ENCODE measurements at regions not wholly inside any gene's neighbourhood (a gene's known extent, or its start where the extent isn't known, plus 50 kb on each side); places are given as distances from the start of the nearest gene placed in this dataset.

DNA sequence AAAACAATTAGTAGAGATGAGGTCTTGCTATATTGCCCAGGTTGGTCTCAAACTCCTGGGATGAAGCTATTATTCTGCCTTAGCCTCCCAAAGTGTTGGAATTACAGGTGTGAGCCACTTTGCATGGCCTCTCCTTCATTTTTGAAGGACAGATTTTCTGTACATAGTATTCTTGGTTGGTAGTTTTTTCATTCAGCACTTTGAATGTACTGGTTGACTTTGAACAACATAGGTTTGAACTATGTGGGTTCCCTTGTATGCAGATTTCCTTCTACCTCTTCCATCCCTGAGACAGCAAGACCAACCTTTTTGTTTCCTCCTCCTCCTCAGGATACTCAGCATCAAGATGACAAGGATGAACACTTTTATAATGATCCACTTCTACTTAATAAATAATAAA is 436.4 kb downstream of the QKI start:
- DNase-seq = no peak
- intact Hi-C loops (cut with DNase I) = no loop called here

DNA sequence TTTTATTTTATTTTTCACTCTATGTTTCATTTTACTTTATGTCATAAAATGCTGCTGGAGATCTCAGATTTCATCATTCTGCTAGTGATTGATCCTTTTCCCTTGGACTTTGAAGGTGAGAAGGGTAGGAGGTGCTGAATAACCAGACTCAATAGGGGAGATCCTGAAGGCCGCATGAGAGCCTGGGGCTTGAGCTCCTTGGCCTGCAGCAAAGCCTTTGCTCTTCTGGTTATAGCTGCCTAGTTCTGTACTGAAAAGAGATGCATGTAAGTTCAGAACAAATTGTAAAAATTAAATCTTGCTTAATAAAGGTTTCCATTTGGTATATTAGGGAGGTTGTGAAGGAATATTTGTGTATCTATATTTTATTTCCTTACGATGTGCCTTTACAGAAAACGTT is 430.2 kb downstream of the QKI start:
- intact Hi-C loops (cut with DNase I) = no loop called here

DNA sequence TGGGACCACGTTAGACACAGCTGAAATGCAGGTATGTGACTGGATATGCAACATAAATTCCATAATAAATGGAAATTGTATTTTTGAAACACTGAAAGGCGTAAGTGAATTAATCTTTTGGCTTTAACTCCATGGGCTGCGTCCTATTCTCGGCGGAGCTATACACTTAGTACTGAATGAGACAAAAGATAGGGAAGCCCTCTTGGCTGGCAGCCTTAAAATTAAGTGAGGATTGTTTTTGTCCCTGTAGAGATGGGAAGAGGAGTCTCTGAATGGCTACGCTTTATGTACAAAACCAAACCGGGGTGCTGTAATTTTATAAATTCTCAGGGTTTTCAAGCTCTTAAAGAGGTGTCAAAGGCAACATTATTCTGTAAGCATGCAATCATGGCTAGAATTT is 429.8 kb downstream of the QKI start:
- intact Hi-C loops (cut with DNase I) = no loop called here
- DNase-seq = no peak

More for the DNA sequence above, 430.2 kb downstream of the QKI start:
- no peak for DNase-seq

DNA sequence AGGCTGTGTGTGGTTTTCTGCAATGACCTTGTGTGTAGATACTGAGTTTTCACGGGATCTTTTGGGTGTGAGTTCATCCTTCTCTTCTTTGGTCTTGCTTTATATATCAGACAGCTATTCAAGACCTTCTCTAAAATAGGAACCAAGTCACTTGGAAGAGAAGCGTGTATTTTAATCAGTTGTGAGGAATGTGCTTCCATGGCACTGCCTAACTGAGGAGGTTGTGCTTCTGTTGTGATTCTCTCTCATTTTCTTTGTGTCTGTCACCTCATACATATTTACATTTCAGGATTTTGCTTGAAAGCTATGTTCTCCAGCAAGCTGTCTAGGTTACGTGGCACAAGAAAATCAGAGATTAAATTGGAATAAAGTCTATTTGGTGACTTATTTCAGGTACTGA is 428.7 kb downstream of the QKI start:
- no peak for DNase-seq
- intact Hi-C loops (cut with DNase I) = no loop called here

DNA sequence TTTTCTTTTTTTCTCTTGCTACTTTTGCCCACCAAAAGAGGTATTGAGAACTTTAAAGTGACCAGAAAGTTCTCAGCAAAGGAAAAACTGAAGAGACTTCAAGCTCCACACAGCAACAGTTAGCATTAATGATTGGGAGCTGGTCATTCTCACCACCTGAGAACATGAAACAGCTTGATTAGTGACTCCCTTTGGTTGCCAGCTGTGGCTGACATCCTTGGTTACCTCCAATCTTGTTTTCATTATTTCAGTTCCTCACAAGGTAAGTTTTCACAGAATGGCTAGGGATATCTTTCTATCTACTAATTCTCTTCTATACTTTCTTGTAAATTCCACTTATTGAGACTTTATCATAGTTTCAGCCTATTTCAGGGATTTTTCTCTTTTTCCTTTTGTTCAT is 427.9 kb downstream of the QKI start:
- intact Hi-C loops (cut with DNase I) = no loop called here
- no peak for DNase-seq

DNA sequence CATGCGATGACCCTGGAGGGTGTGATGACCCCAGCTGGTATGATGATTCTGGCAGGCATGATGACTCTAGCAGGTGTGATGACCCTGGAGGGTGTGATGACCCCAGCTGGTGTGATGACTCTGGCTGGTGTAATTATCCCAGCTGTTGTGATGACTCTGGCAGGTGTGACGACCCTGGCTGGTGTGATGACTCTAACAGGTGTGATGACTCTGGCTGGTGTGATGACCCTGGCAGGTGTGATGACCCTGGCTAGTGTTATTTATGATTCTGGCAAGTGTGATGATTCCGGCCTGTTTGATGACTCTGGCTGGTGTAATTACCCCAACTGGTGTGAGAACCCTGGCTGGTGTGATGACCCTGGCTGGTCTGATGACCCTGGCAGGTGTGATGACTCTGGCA is 427.2 kb downstream of the QKI start:
- DNase-seq = no peak
- intact Hi-C loops (cut with DNase I) = no loop called here

DNA sequence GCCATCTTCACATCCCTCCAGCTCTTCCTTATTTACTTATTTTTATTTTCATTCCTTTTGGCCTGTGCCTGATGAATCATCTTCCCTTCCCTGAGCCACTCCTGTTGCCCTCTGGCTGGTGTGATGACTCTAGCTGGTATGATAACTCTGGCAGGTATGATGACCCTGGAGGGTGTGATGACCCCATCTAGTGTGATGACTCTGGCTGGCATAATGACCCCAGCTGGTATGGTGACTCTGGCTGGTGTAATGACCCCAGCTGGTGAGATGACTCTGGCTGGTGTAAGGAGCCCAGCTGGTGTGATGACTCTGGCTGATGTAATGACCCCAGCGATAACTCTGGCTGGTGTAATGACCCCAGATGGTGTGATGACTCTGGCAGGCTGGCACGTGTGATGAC is 426.8 kb downstream of the QKI start:
- no peak for DNase-seq
- intact Hi-C loops (cut with DNase I) = no loop called here

DNA sequence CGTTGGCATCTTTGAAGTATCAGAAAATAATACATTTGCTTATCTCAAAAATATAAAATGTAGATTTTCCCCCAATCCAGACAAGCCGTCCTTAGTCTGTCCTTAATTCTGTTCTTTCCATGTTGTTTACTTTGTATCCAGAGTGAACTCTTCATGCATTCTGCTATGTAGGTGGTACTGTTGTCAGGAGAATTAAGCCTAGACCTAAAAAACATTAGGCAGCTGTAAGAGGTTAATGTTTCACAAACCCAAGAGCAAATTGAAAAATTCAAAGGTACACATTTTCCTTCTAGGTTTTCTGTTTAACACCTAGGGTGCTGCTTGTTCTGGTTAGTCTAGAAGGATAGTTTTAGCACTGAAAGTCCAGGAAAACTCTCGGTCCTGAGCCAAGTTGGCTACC is 426.4 kb downstream of the QKI start:
- intact Hi-C loops (cut with DNase I) = no loop called here
- no peak for DNase-seq

DNA sequence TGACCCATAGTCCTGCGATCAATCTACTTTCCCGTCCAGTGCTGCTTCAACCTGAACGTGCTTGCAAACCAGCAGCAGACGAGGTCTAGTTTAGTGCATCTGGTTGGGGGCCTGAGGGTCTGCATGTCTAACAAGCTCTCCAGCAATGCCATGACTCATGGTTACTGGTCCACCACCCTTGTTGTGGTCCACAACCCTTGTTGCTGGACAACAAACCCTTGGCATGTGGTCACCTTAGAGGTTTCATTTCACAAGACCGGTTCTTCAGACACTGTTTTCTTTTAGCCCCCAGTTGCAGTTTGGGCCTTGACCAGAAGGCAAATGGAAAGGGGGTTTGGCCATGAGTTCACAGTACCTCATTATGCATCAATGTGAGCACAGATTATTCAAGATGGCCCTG is 424.8 kb downstream of the QKI start:
- intact Hi-C loops (cut with DNase I) = no loop called here
- DNase-seq = no peak

DNA sequence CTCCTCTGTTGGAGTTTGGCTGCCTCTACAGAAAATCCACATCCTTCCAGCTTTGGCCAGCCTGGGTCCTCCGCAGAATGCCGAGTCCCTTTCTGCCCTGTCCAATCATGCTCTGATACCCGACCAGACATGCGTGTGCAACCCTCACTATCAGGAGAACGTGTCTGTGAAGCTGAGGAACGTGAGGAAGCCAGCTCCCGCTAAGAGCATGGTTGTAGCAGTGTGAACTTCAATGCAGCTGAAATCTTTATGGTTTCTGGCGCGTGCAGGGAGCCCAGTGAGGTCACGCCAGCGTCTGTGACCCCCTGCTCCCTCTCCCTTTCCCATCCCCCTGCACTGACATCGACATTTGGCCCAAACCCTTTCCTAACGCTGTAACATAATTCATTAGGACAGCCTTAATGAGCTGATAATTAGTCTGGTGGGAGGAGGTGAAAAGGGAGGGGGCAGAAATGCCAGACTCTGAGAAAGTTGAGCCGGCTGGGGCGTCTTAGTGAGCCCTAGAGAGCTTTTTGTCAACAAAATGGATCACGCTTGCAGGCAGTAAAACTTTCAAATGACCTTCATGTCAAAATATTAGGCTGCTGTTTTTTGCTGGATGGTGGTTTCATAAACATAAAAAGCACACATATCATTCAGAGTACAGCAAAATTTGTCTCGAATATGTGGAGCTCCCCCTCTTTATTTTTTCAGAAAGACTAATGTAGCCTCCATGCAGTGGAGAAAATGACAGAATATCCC is 423.3 kb downstream of the QKI start:
- DNase-seq = peak in 3 of 10 donors; percentile 7 to 35 (median 27)
- intact Hi-C loops (cut with DNase I) = no loop called here

DNA sequence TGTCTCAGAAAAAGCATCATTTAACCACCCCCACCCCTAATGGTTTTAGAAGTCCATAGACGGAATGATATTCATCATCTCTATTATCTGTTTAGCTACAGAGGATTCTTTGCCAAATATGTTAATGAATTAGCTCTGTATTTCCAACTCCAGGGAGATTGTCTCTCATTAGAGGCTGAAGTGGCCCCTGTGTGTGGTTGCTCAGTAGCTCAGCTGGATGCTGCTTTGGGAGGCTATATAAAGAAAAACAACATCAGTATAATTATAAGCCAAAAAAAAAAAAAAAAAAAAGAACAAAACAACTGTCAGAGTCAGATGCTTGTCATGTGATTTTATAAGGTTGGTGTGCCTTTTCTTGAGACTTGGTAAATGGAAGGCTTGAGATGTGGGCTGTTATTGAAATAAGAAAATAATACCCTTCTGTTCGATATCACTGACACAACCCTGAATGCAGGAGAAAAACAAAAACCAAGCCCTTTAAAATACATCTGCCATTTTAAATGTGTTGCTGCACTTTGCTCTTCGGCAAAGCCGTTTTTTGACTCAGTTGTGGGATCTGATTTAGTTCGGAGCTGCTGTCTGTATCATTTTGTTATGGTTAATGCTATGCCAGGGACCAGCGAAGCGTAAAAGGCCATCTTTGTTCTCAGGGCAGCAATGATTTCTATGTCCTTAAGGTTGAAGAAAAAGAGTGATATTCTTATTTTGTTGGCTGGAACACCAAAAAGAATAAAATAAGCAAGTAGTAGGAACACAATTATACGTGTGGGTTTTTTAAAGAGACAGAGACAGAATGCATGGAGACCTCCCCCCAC is 422.6 kb downstream of the QKI start:
- no peak for DNase-seq
- intact Hi-C loops (cut with DNase I) = no loop called here

DNA sequence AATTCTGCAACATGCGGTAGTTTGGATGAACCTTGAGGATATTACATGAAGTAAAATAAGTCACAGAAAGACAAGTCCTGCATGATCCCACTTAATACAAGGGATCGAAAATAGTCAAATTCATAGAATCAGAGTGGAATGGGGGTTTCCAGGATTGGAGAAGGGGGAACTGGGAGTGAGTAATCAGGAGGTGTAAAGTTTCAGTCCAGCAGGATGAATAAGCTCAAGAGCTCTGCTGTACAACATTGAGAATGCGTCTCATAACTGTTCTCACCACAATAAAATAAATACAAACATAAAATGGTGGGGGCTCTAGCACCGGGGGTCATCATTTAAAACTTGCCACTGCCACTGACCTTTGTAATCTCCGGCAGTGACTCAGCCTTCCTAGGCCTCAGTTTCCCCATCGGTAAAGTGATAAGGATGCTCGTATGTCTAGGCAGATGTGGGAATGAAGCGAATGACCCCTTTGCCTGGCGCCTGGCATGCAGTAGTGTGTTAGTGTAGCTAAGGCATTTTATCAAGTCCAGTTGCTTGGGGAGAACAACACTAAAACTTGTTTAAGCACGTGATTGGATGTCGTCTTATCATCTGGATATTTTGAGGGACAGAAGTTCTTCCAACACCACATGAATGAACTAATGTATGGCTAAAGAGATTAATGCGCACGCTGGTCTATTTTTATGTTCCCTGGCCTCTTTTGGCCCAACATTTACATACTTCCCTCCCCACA is 421.1 kb downstream of the QKI start:
- intact Hi-C loops (cut with DNase I) = no loop called here
- no peak for DNase-seq

DNA sequence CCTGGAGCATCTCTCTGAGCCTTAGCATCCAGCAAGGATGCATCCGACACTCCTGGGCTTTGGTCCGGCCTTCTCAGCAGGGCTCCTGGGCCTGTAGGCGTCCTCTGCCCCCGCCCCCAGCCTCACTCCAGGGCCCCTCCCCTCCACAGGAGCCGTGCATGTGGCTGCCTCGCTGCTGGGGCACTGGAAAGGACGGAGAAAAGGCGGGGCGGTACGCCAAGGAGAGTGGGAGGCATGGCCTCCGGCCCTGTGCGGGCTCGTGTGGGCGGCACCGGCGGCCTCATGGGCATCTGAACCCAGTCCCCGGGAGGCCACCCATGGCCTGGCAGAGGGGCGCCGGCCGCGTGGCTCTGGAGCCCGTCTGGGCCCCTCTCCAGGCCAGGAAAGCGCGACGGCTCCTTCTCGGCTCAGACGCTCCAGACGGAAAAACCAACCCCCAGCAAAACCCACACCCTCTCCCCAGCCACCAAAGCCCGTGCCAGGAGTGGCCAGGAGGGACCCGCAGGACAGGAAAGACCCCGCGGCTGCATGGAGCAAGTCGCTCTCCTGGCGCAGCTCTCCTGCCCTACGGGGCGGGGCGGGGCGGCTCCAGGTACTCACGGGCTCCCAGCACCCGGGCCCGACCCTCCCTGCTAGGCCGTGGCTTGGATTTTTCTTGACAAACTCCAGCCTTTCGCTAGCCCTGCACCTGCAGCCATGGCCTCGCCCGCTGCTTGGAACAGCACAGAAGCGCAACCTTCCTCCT is 419.9 kb downstream of the QKI start:
- DNase-seq = peak in 2 of 10 donors; percentile 76 to 82
- intact Hi-C loops (cut with DNase I) = no loop called here

DNA sequence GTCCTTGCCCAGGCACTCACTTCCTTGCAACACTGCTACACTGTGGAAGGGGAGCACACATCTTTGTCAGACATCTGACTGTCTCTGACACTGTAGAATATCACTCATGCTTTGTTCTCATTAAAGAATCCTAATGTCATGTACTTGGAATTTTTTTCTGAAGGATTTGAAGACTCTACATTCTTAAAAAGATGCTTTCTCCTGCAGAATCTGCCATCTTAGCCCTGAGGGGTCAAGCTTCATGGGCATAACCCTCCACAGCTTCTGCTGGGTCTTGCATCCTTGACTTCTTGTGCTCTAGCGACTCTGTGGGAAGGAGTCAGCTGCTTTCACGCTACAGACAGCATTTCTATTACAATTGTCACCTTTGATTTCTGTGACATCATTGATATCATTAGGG is 417.2 kb downstream of the QKI start:
- intact Hi-C loops (cut with DNase I) = no loop called here
- no peak for DNase-seq

DNA sequence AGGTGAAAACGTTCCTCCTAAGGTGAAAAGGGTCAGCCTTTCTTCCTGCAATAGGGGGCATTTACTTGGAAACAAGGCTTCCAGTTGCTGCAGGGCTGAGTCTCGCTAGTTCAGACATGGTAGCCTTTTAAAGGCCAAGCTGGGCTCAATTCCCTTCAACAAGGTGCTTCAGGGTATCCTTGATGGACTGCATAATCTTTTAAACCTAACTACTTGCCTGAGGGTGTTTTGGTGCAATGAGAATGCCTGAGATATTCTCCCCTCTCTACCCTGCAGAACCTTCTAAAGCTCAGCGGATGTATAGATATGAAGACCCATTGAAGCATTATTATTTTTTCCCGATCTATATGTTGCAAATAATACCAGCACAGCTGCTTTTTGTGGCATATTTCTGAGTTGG is 416.1 kb downstream of the QKI start:
- no peak for DNase-seq
- intact Hi-C loops (cut with DNase I) = no loop called here

DNA sequence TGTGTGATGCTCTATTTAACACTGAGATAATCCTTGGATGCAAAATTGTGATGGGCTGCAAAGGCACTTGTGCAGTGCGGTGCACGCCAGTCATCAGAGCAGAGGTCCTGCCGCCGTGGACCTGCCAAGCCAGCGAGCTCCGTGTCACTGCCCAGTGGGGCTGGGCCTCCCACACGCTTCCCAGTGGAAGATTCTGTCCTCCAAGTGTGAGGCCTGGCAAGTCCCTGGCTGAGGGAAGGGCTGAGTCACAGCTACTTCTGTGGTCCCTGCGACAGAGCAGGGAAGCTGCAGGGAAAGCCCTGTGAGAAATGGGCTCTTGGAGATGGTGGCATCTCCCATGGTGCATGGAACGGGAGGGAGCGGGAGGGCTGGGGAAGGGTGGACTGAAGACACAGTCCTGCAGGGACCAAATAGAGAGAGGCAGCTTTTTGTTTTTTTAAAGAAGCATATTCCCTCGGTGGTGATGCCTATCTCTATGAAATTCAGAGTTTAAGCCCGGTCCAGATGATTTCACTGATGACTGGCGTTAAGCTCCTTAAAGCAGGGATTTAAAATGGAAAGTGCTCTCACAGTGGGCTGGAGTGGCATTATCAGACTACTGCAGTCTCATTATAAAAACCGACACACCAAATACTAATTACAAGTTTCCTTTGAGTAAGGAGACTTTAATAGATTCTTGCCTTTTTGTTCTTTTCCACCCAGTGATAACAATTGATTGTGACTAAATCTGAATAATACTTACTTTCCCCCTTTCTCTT is 413.7 kb downstream of the QKI start:
- intact Hi-C loops (cut with DNase I) = no loop called here
- DNase-seq = peak in 2 of 10 donors; percentile 36 to 68

DNA sequence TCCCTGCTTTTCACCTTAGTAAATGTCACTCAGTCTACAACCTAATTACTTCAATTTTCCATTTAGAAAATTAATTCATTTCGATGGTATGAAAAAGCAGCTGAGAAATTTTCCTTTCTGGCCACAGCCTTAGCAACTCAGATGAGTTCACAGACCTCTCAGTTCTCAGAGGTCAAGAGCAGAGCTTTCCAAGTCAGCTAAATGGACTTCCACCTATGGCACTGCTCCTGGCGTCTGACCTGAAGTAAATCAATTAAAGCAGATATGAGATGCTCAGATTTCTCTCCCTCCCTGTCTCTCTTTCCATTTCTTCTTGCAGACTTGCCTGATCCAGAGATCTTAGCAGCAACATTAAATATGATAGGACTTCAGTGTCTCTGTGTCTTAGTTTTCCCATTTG is 412.6 kb downstream of the QKI start:
- no peak for DNase-seq
- intact Hi-C loops (cut with DNase I) = no loop called here

DNA sequence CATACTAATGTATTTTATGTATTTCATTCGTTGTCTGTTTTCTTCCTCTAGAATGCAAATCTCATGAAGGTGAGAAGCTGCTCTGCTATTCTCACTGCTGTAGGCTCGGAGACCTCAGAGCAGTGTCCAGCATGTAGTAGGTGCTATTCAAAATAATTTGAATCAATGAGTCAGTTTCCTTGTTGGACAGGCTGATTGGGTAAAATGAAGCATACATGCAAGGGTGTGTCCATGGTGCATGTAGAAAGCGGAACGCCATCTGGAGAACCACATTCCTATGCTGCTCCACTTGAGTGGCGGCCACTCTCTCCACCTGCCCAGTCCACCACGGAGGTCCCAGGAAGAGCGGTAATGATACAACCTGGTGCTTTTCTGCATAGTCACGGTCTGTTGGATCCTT is 412.1 kb downstream of the QKI start:
- no peak for DNase-seq
- intact Hi-C loops (cut with DNase I) = no loop called here

DNA sequence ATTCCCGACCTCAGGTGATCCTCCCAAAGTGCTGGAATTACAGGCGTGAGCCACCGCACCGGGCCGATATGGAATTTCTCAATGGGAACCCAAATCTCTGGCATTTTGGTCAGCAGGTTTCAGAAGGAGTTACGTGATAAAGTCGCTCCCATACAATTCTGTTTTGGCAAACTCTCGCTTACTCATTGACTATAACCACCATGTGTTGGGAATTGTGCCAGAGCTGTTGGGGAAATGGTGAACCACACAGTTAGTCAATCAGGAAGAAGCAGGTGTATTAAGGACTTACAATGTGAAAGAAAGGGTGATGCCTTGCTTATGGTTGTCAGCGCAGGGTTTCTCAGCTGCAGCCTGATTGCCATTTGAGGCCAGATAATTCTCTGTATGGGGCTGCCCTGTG is 410.5 kb downstream of the QKI start:
- no peak for DNase-seq
- intact Hi-C loops (cut with DNase I) = no loop called here

DNA sequence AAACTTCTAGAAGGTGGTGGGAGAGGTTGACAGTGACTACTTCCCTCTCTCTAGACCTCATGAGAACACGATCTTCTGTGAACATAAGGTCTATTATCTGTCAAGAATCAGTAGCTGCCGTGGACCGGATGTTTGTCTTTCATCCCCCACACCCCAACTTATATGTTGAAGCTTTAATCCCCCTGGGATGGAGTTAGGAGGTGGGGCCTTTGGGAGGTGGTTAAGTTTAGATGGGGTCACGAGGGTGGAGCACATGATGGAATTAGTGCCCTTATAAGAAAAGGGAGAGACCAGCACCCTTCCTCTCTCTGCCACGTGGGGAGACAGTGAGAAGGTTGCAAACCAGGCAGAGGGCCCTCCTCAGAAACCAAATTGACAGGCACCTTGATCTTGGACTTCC is 409.1 kb downstream of the QKI start:
- no peak for DNase-seq
- intact Hi-C loops (cut with DNase I) = no loop called here

Data from posterior cingulate gyrus (tissue), 11 donors.